H1 (cell line): ENCODE measurements at regions not wholly inside any gene's neighbourhood (a gene's known extent, or its start where the extent isn't known, plus 50 kb on each side); places are given as distances from the start of the nearest gene placed in this dataset.

Source experiments
- CTCF ChIA-PET: fragments of 300-600 bp; sonication (Branson Sonifier 250); formaldehyde crosslinking; loops from one replicate; lab custom pipeline; 2021; ENCODE audit not compliant: partially characterized antibody; lab: Charles Lee
- POLR2A ChIA-PET: fragments of 300-600 bp; sonication (Branson Sonifier 250); formaldehyde crosslinking; loops from one replicate; lab custom pipeline; 2021; ENCODE audit warnings: inconsistent platforms; ENCODE audit not compliant: partially characterized antibody; lab: Charles Lee
- DNase-seq, 2 experiments: peaks; one replicate each; pipeline versions ENCODE4 v3.0.0 to v3.0.0-alpha.2; 2010 to 2022; ENCODE audit warnings: low spot score in 2 of 2, low read depth in 1 of 2, mixed read lengths in 1 of 2
- FAIRE-seq: peaks from 2 replicates; lab custom pipeline; 2011; peaks lifted over from hg19 to GRCh38; lab: Jason Lieb, UNC
- H2AFZ ChIP-seq: 2 replicates; pipeline ENCODE4 v1.8.1; 2012; ENCODE audit warnings: low read length, inconsistent platforms
- H2AK5ac ChIP-seq: 2 replicates; pipeline ENCODE4 v1.6.1; 2013; ENCODE audit warnings: low read depth, low read length
- H2BK120ac ChIP-seq: replicated peaks from 2 replicates; pipeline ENCODE3; 2013; ENCODE audit warnings: low read depth, low read length, inconsistent platforms
- H2BK12ac ChIP-seq: 2 replicates; pipeline ENCODE4 v1.6.1; 2013; ENCODE audit warnings: low read depth, low read length
- H2BK15ac ChIP-seq: 2 replicates; pipeline ENCODE4 v1.6.1; 2013; ENCODE audit warnings: low read length
- H2BK20ac ChIP-seq: 2 replicates; pipeline ENCODE4 v1.6.1; 2013; ENCODE audit warnings: low read length
- H2BK5ac ChIP-seq: 2 replicates; pipeline ENCODE4 v1.6.1; 2013; ENCODE audit warnings: low read depth, low read length
- H3K14ac ChIP-seq: 2 replicates; pipeline ENCODE4 v1.6.1; 2013; ENCODE audit warnings: inconsistent platforms; ENCODE audit not compliant: insufficient read length
- H3K18ac ChIP-seq: 2 replicates; pipeline ENCODE4 v1.6.1; 2013; ENCODE audit warnings: low read length; ENCODE audit errors: extremely low read depth
- H3K23ac ChIP-seq: 2 replicates; pipeline ENCODE4 v1.6.1; 2013; ENCODE audit warnings: inconsistent platforms; ENCODE audit not compliant: insufficient read length
- H3K23me2 ChIP-seq: 2 replicates; pipeline ENCODE4 v1.6.1; 2013; ENCODE audit warnings: low read depth, low read length
- H3K27ac ChIP-seq: 2 replicates; pipeline ENCODE4 v1.6.1; 2011; ENCODE audit warnings: low read depth, low read length, inconsistent platforms
- H3K27me3 ChIP-seq, 4 experiments: replicated peaks in 1 of 4; 1 replicate in 1 of 4; 2 replicates in 3 of 4; pipeline versions ENCODE4 v1.6.1 to v1.8.1; 2011 to 2013; ENCODE audit warnings: low read length in 3 of 4, mild to moderate bottlenecking in 3 of 4, inconsistent platforms in 2 of 4, mixed read lengths in 2 of 4, moderate library complexity in 1 of 4; ENCODE audit not compliant: control insufficient read depth in 3 of 4, insufficient read depth in 3 of 4; ENCODE audit errors: extremely low read depth in 1 of 4
- H3K36me3 ChIP-seq, 4 experiments: 2 replicates each; pipeline versions ENCODE4 v1.6.1 to v1.8.1; 2011 to 2013; ENCODE audit warnings: mild to moderate bottlenecking in 4 of 4, low read length in 3 of 4, moderate library complexity in 2 of 4, control low read depth in 1 of 4, inconsistent platforms in 1 of 4; ENCODE audit not compliant: insufficient read depth in 4 of 4, control insufficient read depth in 2 of 4
- H3K4ac ChIP-seq: replicated peaks from 2 replicates; pipeline ENCODE3; 2013; ENCODE audit warnings: low read length, low read depth, mixed read lengths, inconsistent platforms; ENCODE audit not compliant: insufficient read length
- H3K4me1 ChIP-seq, 4 experiments: replicated peaks in 1 of 4; 1 replicate in 1 of 4; 2 replicates in 3 of 4; pipeline versions ENCODE4 v1.6.1 to v1.8.1; 2011 to 2013; ENCODE audit warnings: low read length in 3 of 4, inconsistent platforms in 2 of 4, mixed read lengths in 1 of 4; ENCODE audit not compliant: insufficient read depth in 4 of 4, control insufficient read depth in 3 of 4
- H3K4me2 ChIP-seq, 2 experiments: 2 replicates each; pipeline versions ENCODE4 v1.6.1 to v1.8.1; 2011 to 2013; ENCODE audit warnings: low read depth in 2 of 2, low read length in 2 of 2, control low read depth in 1 of 2, inconsistent platforms in 1 of 2, mild to moderate bottlenecking in 1 of 2; ENCODE audit not compliant: insufficient read depth in 1 of 2
- H3K4me3 ChIP-seq, 4 experiments: fragments of 200-600, 300-600 bp in 1 of 4; sonication (generic), shearing (Covaris generic), sonication (Bioruptor Twin) in 1 of 4; 2 replicates each; pipeline versions ENCODE4 v1.5.1 to v1.8.1; 2011 to 2016; ENCODE audit warnings: low read length in 4 of 4, low read depth in 3 of 4, control low read depth in 2 of 4, inconsistent platforms in 2 of 4, mild to moderate bottlenecking in 2 of 4, mixed read lengths in 1 of 4, moderate library complexity in 1 of 4; ENCODE audit not compliant: insufficient read depth in 2 of 4; ENCODE audit errors: extremely low read depth in 1 of 4
- H3K56ac ChIP-seq: replicated peaks from 2 replicates; pipeline ENCODE3; 2013; ENCODE audit warnings: low read depth, mild to moderate bottlenecking, mixed read lengths, low read length, inconsistent platforms; ENCODE audit not compliant: insufficient read length
- H3K79me1 ChIP-seq: 2 replicates; pipeline ENCODE4 v1.6.1; 2013; ENCODE audit warnings: low read depth, low read length, control low read depth
- H3K79me2 ChIP-seq, 2 experiments: 2 replicates each; pipeline versions ENCODE4 v1.6.1 to v1.8.1; 2012 to 2013; ENCODE audit warnings: low read length in 2 of 2, mild to moderate bottlenecking in 2 of 2, inconsistent platforms in 1 of 2; ENCODE audit not compliant: insufficient read depth in 2 of 2, control insufficient read depth in 1 of 2
- H3K9ac ChIP-seq, 4 experiments: replicated peaks in 1 of 4; 1 replicate in 1 of 4; 2 replicates in 3 of 4; pipeline versions ENCODE4 v1.6.1 to v1.8.1; 2011 to 2013; ENCODE audit warnings: low read depth in 3 of 4, low read length in 3 of 4, control low read depth in 2 of 4, mild to moderate bottlenecking in 2 of 4, moderate library complexity in 2 of 4, inconsistent platforms in 1 of 4; ENCODE audit errors: extremely low read depth in 1 of 4
- H3K9me3 ChIP-seq, 2 experiments: 2 replicates each; pipeline versions ENCODE4 v1.6.1 to v1.8.1; 2012 to 2013; ENCODE audit warnings: mild to moderate bottlenecking in 2 of 2, moderate library complexity in 2 of 2, control low read depth in 1 of 2, inconsistent platforms in 1 of 2, low read depth in 1 of 2, low read length in 1 of 2, mixed read lengths in 1 of 2; ENCODE audit not compliant: insufficient read depth in 2 of 2
- H4K20me1 ChIP-seq, 2 experiments: replicated peaks in 1 of 2; 2 replicates each; pipeline versions ENCODE3 to v1.8.1; 2011 to 2013; ENCODE audit warnings: inconsistent platforms in 2 of 2, low read length in 2 of 2, mild to moderate bottlenecking in 1 of 2; ENCODE audit not compliant: insufficient read depth in 2 of 2, control insufficient read depth in 1 of 2
- H4K5ac ChIP-seq: 2 replicates; pipeline ENCODE4 v1.6.1; 2013; ENCODE audit warnings: low read length, low read depth, mixed read lengths, inconsistent platforms; ENCODE audit not compliant: insufficient read length
- H4K8ac ChIP-seq: 2 replicates; pipeline ENCODE4 v1.8.0; 2013; ENCODE audit warnings: mild to moderate bottlenecking, moderate library complexity, low read length, inconsistent platforms; ENCODE audit not compliant: insufficient read depth; ENCODE audit errors: extremely low read depth
- H4K91ac ChIP-seq: replicated peaks from 2 replicates; pipeline ENCODE3; 2013; ENCODE audit warnings: low read length, mixed read lengths, inconsistent platforms; ENCODE audit not compliant: insufficient read length
- CBX8 ChIP-seq: fragments of 300-800, 300-1000 bp; sonication (generic); IDR thresholded peaks from 2 replicates; pipeline ENCODE4 v1.7.1; 2016; ENCODE audit warnings: low read depth, low read length, borderline replicate concordance
- MAFK ChIP-seq: IDR thresholded peaks from 2 replicates; pipeline ENCODE4 v1.6.1; 2012; ENCODE audit warnings: low read depth, mild to moderate bottlenecking, improper control_type of control experiment, low read length
- WGBS, 2 experiments: shearing (Covaris generic) in 1 of 2; methylation state at CpG; one replicate each; pipeline versions ENCODE4 v1.1.6 to v1.1.7; 2013 to 2015; ENCODE audit warnings: low lambda C conversion rate in 2 of 2, mixed read lengths in 2 of 2, inconsistent platforms in 1 of 2, low coverage in 1 of 2, missing lambda C conversion rate in 1 of 2; ENCODE audit not compliant: insufficient replicate concordance in 2 of 2, insufficient coverage in 1 of 2, insufficient read length in 1 of 2; ENCODE audit errors: extremely low coverage in 1 of 2, missing lambda C conversion rate in 1 of 2; 5-methylcytosine and 5-hydroxymethylcytosine counted together

DNA sequence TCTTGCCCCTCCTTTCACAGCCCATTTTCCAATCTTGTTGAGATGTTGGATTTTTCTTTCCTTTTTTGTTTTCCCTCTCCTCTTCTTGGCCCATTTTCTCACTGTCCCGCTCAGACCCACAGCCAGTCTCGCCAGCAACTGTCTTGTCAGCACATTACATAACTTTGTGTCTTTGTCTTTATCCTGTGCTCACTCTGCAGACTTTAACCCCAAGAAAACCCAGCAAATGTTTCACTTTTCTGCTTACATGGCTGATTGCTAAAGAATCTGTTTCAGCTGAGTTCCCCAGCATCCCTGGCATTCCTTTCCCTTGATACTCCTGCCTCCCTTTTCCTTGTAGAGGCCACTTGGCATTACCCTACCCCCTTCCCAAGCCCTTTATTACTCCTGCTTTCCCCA, 74.6 kb downstream of the ZNF648 start:
- no peak overlapping the region for H3K23ac ChIP-seq
- no peaks in the 10 kb centered on the region for H3K36me3 ChIP-seq
- no peak overlapping the region for H3K4me3 ChIP-seq
- H4K20me1 ChIP-seq, result no peaks in the 10 kb centered on the region
- no peaks in the 10 kb centered on the region; a peak in 1 of 4 replicates for H3K9me3 ChIP-seq
- H3K23me2 ChIP-seq, result no peaks in the 10 kb centered on the region; the same call in 1 of the 2 replicates
- no peak overlapping the region for H3K14ac ChIP-seq
- ChIA-PET POLR2A (no interaction called here), CTCF (interaction anchor here (1.5 to 3.0 kb wide), 5 partner anchors 14 to 65 kb away, joined by 3 to 11 read pairs (median 5); no protein-coding TSS in a partner anchor)
- H2BK120ac ChIP-seq, result no peak overlapping the region
- no peak overlapping the region for H3K4ac ChIP-seq
- H3K4me1 ChIP-seq, result peaks cover 0 to 7% (median 4%) of the 10 kb centered on the region in 4 experiments; a peak in 5 of 7 replicates
- no peak overlapping the region for H2AK5ac ChIP-seq
- H3K56ac ChIP-seq, result no peak overlapping the region
- no peak overlapping the region for H2BK5ac ChIP-seq
- H3K18ac ChIP-seq, result no peak overlapping the region; the same call in 1 of the 2 replicates
- peak overlapping the region; percentile 92; the same call in 1 of the 2 replicates for H2AFZ ChIP-seq
- TF ChIP-seq CBX8 (no peak), MAFK (peak; percentile 13; the same call in 1 of the 2 replicates)
- no peak overlapping the region for H3K4me2 ChIP-seq
- H4K91ac ChIP-seq, result no peak overlapping the region
- no peak for FAIRE-seq
- H3K79me2 ChIP-seq, result no peaks in the 10 kb centered on the region
- no peak overlapping the region for H4K5ac ChIP-seq
- no peak overlapping the region for H4K8ac ChIP-seq
- 89% methylated on average over 2 of the region's 2 CpGs; no CpG with 5 or more reads in 1 of the 2 experiments for WGBS, 2 experiments
- no peaks in the 10 kb centered on the region for H3K27me3 ChIP-seq
- no peak overlapping the region; the same call in 1 of the 2 replicates for H2BK20ac ChIP-seq
- no peaks in the 10 kb centered on the region for H3K79me1 ChIP-seq
- no peak overlapping the region for H3K9ac ChIP-seq
- no peak overlapping the region for H3K27ac ChIP-seq
- no peak for DNase-seq
- H2BK12ac ChIP-seq, result 0 out of 2 replicates have a peak overlapping the region, but pooled peaks have one; percentile 29
- H2BK15ac ChIP-seq, result no peak overlapping the region
